ENCODE measurements at regions not wholly inside any gene's neighbourhood (a gene's known extent, or its start where the extent isn't known, plus 50 kb on each side); places are given as distances from the start of the nearest gene placed in this dataset.

GRCh38 chr6:40340957-40341356 lies 246.2 kb downstream of the LRFN2 start:
- DNase-seq: no peak

GRCh38 chr6:40340196-40340595 lies 247.0 kb downstream of the LRFN2 start:
- DNase-seq: no peak

GRCh38 chr6:40338306-40338705 lies 248.9 kb downstream of the LRFN2 start:
- no peak for DNase-seq

- no peak for DNase-seq
Measured at GRCh38 chr6:40336940-40337760, 250.0 kb downstream of the LRFN2 start.

GRCh38 chr6:40336296-40336695 lies 250.9 kb downstream of the LRFN2 start:
- no peak for DNase-seq

GRCh38 chr6:40334496-40335270 lies 252.5 kb downstream of the LRFN2 start:
- no peak for DNase-seq

GRCh38 chr6:40331545-40331944 lies 255.6 kb downstream of the LRFN2 start:
- DNase-seq: no peak

- DNase-seq: no peak
Measured at GRCh38 chr6:40330301-40330721, 256.9 kb downstream of the LRFN2 start.

GRCh38 chr6:40328986-40329545 lies 258.1 kb downstream of the LRFN2 start:
- no peak for DNase-seq

- peak; percentile 25 for DNase-seq
Measured at GRCh38 chr6:40328386-40328985, 258.7 kb downstream of the LRFN2 start.

- DNase-seq: no peak
Measured at GRCh38 chr6:40326714-40327421, 260.3 kb downstream of the LRFN2 start.

- no peak for DNase-seq
Measured at GRCh38 chr6:40325791-40326190, 261.4 kb downstream of the LRFN2 start.

- no peak for DNase-seq
Measured at GRCh38 chr6:40325041-40325440, 262.1 kb downstream of the LRFN2 start.

GRCh38 chr6:40323881-40324634 lies 263.1 kb downstream of the LRFN2 start:
- DNase-seq: no peak

- no peak for DNase-seq
Measured at GRCh38 chr6:40322336-40322735, 264.8 kb downstream of the LRFN2 start.

GRCh38 chr6:40321616-40322015 lies 265.5 kb downstream of the LRFN2 start:
- no peak for DNase-seq

GRCh38 chr6:40320947-40321346 lies 266.2 kb downstream of the LRFN2 start:
- no peak for DNase-seq

GRCh38 chr6:40320441-40320840 lies 266.7 kb downstream of the LRFN2 start:
- DNase-seq: no peak

- DNase-seq: no peak
Measured at GRCh38 chr6:40319124-40319523, 268.0 kb downstream of the LRFN2 start.

GRCh38 chr6:40315060-40315459 lies 272.1 kb downstream of the LRFN2 start:
- DNase-seq: no peak

GRCh38 chr6:40313582-40313981 lies 273.6 kb downstream of the LRFN2 start:
- DNase-seq: no peak

Data from stimulated activated CD4-positive, alpha-beta T cell treated with anti-CD3 and anti-CD28 coated beads, Interleukin-1b, Interleukin-23, amount 100 ng/mL, for 48 hours (primary cell).